ENCODE measurements at regions not wholly inside any gene's neighbourhood (a gene's known extent, or its start where the extent isn't known, plus 50 kb on each side); places are given as distances from the start of the nearest gene placed in this dataset.

- no peak overlapping the region for H3K27ac Mint-ChIP-seq
- H3K18ac ChIP-seq (ENCODE audit: insufficient read length, low read depth, low read length), result no peak overlapping the region
- no peak overlapping the region for H3K4ac ChIP-seq (ENCODE audit: low read depth, low read length)
- H3K36me3 Mint-ChIP-seq (ENCODE audit: insufficient read depth in 1 of 3, low read depth in 3 of 3), result no peaks in the 10 kb centered on the region
- no peak overlapping the region for H3K27ac ChIP-seq (ENCODE audit: insufficient read length, low read depth, low read length)
- H3K4me1 ChIP-seq (ENCODE audit: insufficient read depth, low read length), result no peaks in the 10 kb centered on the region
- peaks cover 0 to 2% of the 10 kb centered on the region in 2 experiments; a peak in 1 of 4 replicates for H3K4me1 Mint-ChIP-seq
- no peaks in the 10 kb centered on the region for H3K79me2 ChIP-seq (ENCODE audit: insufficient read depth, low read length)
- no peak overlapping the region for H2BK15ac ChIP-seq (ENCODE audit: low read depth, low read length)
- no peak overlapping the region for H3K9ac ChIP-seq (ENCODE audit: extremely low read depth, insufficient read length, low read length)
- H2BK5ac ChIP-seq (ENCODE audit: insufficient read length, low read length), result no peak overlapping the region
- no peak overlapping the region for H3T11ph ChIP-seq (ENCODE audit: low read length)
- no peak overlapping the region for H3K14ac ChIP-seq (ENCODE audit: insufficient read depth, low read length)
- TF ChIP-seq CTCF (conservative IDR thresholded peaks at IDR 0.05), result no peak
- H3K23me2 ChIP-seq (ENCODE audit: insufficient read length, low read depth, low read length, poor library complexity, severe bottlenecking), result no peaks in the 10 kb centered on the region
- DNase-seq, result no peak
- H3K56ac ChIP-seq (ENCODE audit: insufficient read length, low read depth, low read length), result no peak overlapping the region
- WGBS (ENCODE audit: extremely low coverage, insufficient read length, low lambda C conversion rate), result no CpG with 5 or more reads among the region's 4 CpGs
- no peak overlapping the region for H2BK120ac ChIP-seq (ENCODE audit: low read depth, low read length, poor library complexity, severe bottlenecking)
- H2AFZ ChIP-seq (ENCODE audit: low read length), result no peak overlapping the region
- H3K4me2 ChIP-seq (ENCODE audit: insufficient read depth, insufficient read length, low read length), result no peak overlapping the region
- no peak overlapping the region for H2BK20ac ChIP-seq (ENCODE audit: low read depth, low read length, poor library complexity, severe bottlenecking)
- H3K27me3 ChIP-seq (ENCODE audit: insufficient read depth, low read length), result no peaks in the 10 kb centered on the region
- no peak overlapping the region for H2BK12ac ChIP-seq (ENCODE audit: insufficient read length, low read depth, low read length)
- H3K9me3 Mint-ChIP-seq, result no peaks in the 10 kb centered on the region
- no peaks in the 10 kb centered on the region for H3K27me3 Mint-ChIP-seq (ENCODE audit: low read depth)
- H2AK5ac ChIP-seq (ENCODE audit: insufficient read length, low read length), result no peak overlapping the region
- H4K20me1 ChIP-seq (ENCODE audit: control insufficient read depth, insufficient read depth, insufficient read length), result no peaks in the 10 kb centered on the region
- H3K4me3 Mint-ChIP-seq, result no peak overlapping the region
- H4K91ac ChIP-seq (ENCODE audit: insufficient read length, low read depth, low read length), result no peak overlapping the region
- H3K79me1 ChIP-seq (ENCODE audit: insufficient read depth, low read depth, low read length, poor library complexity, severe bottlenecking), result no peaks in the 10 kb centered on the region
- H3K23ac ChIP-seq (ENCODE audit: insufficient read length, low read depth, low read length), result no peak overlapping the region
- H4K8ac ChIP-seq (replicated peaks; ENCODE audit: insufficient read length, low read depth, low read length), result no peak overlapping the region
- no peaks in the 10 kb centered on the region for H3K9me3 ChIP-seq (ENCODE audit: control insufficient read depth, low read depth, low read length)
- H4K5ac ChIP-seq (ENCODE audit: insufficient read length, low read depth, low read length), result no peak overlapping the region
These were observed 334.5 kb downstream of the NUF2 start for GRCh38 chr1:163656095-163656759.
